Stimulated activated CD8-positive, alpha-beta memory T cell treated with anti-CD3 and anti-CD28 coated beads, Interleukin-4, amount 100 ng/mL, for 48 hours (primary cell): ENCODE measurements at regions not wholly inside any gene's neighbourhood (a gene's known extent, or its start where the extent isn't known, plus 50 kb on each side); places are given as distances from the start of the nearest gene placed in this dataset.

Experiments used
- DNase-seq: peaks from one replicate; pipeline ENCODE4 v3.0.0-alpha.2; 2020

DNA sequence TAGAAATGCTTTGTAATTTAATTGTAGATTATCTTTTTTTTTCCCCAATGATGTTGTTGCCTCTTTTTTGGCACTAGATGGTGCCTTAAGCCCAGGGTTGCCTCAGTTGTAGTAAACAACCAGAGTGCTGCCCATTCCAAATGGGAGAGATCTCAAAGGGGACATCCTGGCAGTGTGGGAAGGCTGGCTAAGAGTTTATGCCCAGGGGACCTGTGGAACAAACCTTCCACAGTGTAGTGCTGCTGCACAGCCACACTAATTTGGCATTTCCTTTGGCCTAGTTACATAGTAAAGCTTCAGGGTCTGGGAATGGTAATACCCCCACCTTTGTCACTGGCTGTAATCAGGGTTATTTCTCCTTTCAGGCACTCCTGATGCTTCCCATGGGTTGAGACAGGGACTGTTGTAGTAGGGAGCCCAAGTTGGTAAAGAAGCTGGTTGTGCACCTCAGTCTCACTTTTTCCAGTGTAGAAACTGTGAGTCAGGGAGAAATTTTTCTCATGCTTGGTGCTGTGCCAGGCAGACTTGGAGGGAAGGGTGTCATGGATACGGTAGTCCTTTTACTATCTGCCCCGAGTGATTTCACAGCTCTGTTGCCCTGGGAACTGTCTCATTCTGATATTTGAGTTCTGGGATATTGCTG lies 177.8 kb upstream of the ECI2 start:
- no peak for DNase-seq

GRCh38 chr6:4311976-4312860 lies 176.8 kb upstream of the ECI2 start:
- no peak for DNase-seq

DNA sequence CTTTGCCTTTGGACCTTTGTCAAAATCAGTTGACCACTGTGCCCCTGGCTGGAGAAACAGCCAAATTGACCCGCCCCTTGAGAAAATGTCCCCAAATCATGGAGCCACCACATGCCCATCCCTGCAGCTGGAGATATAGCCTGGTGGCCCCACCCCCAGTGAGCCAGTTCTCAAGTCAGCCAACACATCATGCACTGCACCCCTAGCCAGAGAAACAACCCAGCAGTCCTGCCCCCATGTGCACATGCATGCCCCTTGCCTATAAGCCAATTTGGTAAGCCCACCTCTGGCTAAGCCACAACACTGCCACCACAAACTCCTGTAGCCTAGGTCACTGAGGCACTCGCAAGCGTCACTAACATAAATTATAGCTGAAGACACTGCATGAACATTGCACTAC lies 174.2 kb upstream of the ECI2 start:
- no peak for DNase-seq

DNA sequence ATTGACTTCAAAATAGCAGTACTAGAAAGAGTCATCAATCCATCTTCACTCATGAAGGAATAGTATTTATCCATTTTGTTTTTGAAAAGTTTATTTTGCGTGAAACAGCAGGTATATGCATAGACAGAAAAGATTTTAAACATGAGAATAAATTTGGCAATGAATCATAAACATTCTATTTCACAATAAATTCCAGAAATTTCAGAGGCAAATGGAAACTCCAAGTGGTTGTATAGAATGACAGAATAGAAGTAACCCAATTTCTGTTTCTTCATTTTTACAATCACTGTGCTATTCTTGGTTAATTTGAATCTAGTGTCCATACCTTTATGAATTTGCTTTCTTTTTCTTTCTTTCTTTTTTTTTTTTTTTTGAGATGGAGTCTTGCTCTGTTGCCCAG lies 173.0 kb upstream of the ECI2 start:
- no peak for DNase-seq

DNA sequence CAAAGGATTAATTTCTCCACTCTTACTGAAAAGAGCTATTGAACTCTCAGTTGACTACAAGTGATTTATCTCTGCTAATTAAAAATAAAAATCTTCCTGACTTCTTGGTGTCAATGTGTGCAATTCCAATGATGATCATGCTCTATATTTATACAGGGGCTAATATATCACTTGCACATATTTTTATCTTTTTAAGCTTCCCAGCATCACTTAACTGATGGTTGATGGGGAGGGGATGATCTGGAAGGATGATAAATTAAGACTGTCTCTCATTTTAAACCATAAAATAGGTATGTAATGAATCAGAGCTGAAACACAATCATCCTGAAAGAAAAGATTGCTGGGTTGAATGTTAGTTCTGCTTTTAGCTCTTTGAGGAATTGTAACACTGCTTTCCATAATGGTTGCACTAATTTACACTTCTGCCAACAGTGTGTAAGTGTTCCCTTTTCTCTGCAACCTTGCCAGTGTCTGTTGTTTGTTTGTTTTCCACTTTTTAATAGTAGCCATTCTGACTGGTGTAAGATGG lies 169.6 kb upstream of the ECI2 start:
- no peak for DNase-seq

GRCh38 chr6:4303638-4304037 lies 168.3 kb upstream of the ECI2 start:
- no peak for DNase-seq

DNA sequence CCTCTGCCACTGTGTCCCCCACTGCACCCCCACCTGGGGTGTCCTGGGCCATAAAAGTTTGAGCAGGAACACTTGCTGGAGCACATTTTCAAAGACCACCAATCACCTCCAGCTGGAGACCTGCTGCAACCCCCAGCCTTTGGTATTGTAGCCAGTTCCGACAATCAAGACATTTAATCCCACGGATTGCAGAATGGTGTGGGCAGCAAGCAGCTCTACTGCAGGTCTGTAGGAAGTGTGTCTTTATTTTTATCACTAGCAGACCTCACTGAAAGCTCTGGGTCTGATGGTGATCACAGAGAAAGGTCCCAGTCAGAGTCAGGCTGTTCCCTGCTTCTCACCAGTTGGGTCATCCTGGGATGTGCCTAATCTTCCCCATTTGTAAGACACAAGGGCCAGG lies 167.1 kb upstream of the ECI2 start:
- no peak for DNase-seq

DNA sequence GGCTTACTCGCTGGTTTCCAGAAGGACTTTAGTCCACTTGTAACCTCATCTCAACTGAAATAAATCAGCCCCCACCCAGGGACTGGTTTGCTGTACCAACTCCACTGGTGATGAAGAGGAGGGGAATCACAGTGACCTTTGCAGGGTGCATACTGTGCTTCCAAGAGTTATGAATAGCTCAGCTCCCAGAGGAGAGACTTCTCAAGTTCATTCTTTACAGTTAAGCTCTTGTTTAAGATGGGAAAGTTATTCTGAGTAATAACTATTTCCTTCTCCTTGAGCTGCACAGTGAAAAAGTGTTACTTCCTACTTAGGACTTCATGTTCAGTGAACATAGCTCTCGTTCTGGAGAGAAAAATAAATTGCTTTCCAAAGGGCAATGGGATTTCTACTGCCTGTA lies 166.5 kb upstream of the ECI2 start:
- DNase-seq = no peak

DNA sequence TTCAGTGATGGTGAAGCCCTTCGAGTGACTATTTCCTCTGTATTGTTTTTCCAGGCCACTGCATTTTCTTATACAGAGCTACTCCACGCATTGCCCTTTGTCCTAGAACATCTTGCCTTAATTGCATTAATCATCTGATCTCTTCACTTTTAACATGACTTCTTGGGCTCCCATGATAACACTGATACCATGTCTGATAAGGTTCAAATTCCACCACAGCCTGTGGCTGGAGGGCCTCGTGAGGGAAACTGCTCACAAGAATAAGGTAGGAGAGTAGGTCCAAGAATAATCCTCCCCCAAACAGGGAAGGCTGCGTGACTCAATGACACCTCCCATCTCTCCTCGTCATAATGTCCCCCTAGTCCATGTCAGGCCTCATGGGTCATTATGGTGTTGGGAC lies 165.5 kb upstream of the ECI2 start:
- DNase-seq = no peak

GRCh38 chr6:4299476-4299875 lies 164.1 kb upstream of the ECI2 start:
- no peak for DNase-seq

GRCh38 chr6:4297348-4297747 lies 162.0 kb upstream of the ECI2 start:
- DNase-seq = no peak

DNA sequence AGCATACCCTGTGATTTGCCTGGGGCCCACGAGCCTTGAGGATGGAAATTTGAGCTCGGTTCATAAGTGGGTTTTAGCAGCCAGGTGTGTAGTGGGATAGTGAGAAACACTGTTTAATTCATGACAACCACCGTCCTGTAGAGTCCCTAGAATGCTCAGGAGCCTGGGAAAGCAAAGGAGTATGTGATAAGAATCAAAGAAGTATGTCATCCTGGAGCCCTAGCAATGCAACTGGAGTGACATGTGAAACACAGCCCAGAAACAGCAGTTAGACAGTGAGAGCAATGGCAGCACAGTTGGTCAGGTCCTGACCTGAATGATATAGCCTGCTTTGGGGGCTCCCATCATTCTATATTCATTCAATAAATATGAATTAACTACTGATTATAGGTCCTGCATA lies 161.2 kb upstream of the ECI2 start:
- no peak for DNase-seq

DNA sequence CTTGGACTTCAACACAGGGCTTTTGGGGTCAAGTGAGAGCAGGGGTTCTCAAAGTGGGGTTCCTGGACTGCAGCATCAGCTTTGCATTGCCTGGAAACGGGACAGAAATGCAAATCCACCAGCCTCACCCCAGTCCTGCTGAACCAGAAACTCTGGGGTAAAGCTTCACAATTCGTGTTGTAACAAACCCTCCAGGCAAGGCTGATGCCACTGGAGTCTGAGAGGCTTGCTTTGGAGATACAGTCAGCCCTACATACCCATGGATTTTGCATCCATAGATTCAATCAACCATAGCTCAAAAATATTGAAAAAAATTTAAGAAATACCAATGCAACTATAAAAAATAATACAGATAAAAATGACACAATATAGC lies 160.4 kb upstream of the ECI2 start:
- DNase-seq = no peak

DNA sequence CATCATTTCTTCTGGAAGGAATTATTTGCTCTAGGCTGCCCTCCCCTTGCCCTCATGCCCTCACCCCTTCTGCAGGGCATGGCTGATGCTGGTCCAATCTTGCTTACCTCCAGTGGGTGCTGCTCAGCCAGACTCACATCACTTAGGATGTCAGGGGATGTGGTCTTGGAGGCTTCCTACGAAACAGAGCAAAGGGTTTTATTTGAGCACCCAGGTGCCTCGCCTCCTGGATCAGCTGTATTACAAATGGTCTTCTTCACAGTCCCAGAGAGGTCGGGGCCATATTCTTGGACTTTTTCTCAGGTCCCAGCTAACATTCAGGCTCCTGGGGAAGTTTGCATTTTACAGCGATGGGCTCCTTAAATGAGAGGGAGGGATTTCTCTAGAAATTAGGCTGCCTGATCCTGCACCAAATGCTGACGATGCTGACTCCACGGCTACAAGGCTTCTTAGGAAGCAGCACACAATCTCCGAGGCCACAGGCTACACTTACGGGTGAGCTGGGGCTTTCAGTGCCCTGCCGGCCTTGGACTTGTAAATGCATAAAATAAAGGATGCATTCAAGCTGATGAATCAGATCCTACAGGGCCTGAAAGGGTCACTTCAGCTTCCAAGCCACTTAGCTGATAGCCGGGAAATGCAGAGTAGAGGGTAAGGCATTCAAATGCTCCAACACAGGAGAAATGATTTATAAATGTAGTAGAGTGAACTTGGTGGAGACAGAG lies 159.8 kb upstream of the ECI2 start:
- no peak for DNase-seq

DNA sequence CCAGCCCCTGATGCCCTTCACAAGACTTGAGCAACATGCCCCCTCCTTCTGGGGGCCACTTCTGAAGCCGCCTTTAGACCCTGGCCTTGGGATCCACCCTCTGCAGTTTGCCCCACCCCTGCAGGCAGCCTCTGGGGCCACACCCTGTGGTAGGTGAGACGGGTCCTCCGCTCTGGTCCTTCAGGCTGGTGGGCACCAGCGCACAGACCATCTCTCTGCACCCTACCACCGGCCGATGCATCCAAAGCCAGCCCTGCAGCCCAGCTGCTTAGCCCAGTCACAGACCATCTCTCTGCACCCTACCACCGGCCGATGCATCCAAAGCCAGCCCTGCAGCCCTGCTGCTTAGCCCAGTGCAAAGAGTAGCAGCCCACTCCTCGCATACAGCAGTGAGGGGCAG lies 159.3 kb upstream of the ECI2 start:
- DNase-seq = no peak

- DNase-seq = no peak
These were observed 156.4 kb upstream of the ECI2 start for GRCh38 chr6:4291453-4292403.

DNA sequence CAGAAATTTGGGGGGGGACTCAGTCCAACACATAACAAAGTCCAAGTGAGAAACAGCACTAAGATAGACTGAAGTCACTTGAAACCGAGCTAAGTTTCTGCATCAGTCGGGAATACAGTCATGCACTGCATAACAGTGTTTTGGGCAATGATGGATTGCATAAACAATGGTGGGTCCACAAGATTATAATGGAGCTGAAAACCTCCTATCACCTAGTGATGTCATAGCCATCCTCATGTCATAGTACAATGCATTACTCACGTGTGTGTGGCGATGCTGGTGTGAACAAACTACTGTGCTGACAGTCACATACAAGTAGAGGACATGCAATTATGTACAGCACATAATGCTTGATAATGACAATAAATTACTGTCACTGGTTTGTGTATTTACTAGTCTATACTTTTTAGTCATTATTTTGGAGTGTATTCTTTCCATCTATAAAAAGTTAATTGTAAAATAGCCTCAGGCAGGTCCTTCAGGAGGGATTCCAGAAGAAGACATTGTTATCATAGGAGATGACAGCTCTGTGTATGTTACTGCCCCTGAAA lies 154.5 kb upstream of the ECI2 start:
- DNase-seq = no peak

DNA sequence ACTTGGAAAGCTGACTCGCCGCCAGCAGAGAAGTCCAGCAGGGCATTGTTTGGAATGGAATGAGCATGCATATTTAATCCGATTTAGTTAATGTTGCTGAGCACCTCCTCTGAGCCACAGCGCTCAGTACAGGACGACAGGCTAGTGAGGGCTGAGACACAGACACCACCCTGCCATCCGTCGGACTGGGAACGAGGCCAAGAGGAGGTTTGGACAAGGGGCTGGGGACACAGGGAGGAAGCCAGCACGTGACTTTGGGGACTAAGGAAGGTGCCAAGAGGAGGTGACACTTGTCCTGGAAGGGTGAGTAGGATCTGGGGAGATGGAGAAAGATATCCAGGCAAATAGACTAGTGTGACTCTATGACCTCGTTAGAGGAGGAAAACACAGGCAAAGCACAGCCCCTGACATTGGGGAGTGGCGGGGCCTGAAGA lies 152.5 kb upstream of the ECI2 start:
- DNase-seq = no peak

DNA sequence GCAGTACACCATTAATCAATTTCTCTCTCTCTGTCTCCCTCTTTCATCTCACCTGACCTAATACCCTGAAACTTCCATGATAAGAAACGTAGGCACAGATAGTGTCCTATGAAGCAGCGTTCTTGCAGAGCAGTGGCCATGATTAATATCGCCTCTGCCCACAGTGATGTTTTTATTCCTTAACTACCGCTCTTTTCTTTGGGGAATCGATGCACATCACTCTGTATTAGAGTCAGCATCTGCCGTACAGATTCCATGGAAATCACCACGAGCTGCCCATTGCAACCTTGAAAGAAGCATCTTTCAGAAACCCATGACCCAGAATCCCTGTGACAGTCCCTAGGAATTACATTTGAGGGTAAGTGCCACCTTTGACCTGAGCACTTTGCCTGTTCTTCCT lies 152.0 kb upstream of the ECI2 start:
- no peak for DNase-seq

- no peak for DNase-seq
These were observed 147.6 kb upstream of the ECI2 start for GRCh38 chr6:4282926-4283325.

- DNase-seq = peak; percentile 44
These were observed 146.2 kb upstream of the ECI2 start for GRCh38 chr6:4281341-4282293.
